A673 (cell line): ENCODE measurements at regions not wholly inside any gene's neighbourhood (a gene's known extent, or its start where the extent isn't known, plus 50 kb on each side); places are given as distances from the start of the nearest gene placed in this dataset.

Experiments
- BruUV-seq: library from RNA; stranded (reverse); fragments of 400-500 nt; replicated peaks from 2 replicates; lab custom pipeline; 2021; lab: Mats Ljungman, UMichigan
- CTCF ChIA-PET: fragments of 300-600 bp; sonication (Branson Sonifier 250); formaldehyde crosslinking; loops from one replicate; lab custom pipeline; 2022; ENCODE audit warnings: antibody characterized with exemption; lab: Charles Lee
- POLR2A ChIA-PET: fragments of 300-600 bp; sonication (Branson Sonifier 250); formaldehyde crosslinking; loops from one replicate; lab custom pipeline; 2022; ENCODE audit warnings: antibody characterized with exemption; ENCODE audit not compliant: low non-redundant PET; lab: Charles Lee
- DNase-seq: peaks from one replicate; pipeline ENCODE4 v3.0.0-alpha.2; 2015; ENCODE audit warnings: low spot score
- H3K27ac ChIP-seq: fragments of 200-600 bp; sonication (generic); 2 replicates; pipeline ENCODE4 v1.5.1; 2016; ENCODE audit warnings: mixed run types, low read depth, mild to moderate bottlenecking, mixed read lengths, antibody characterized with exemption, low read length; ENCODE audit not compliant: poor library complexity, severe bottlenecking
- H3K27me3 ChIP-seq: fragments of 200-600 bp; sonication (generic); replicated peaks from 2 replicates; pipeline ENCODE4 v1.6.1; 2017; ENCODE audit warnings: mixed run types, low read depth, mild to moderate bottlenecking, mixed read lengths, antibody characterized with exemption, low read length; ENCODE audit not compliant: insufficient read depth, poor library complexity
- H3K36me3 ChIP-seq: fragments of 200-600 bp; sonication (generic); 2 replicates; pipeline ENCODE4 v1.6.1; 2016; ENCODE audit warnings: mixed run types, mild to moderate bottlenecking, mixed read lengths, antibody characterized with exemption, low read length; ENCODE audit not compliant: insufficient read depth, poor library complexity, severe bottlenecking
- H3K4me1 ChIP-seq: fragments of 200-600 bp; sonication (generic); 2 replicates; pipeline ENCODE4 v1.6.1; 2017; ENCODE audit warnings: mixed run types, mild to moderate bottlenecking, mixed read lengths, antibody characterized with exemption, low read length; ENCODE audit not compliant: insufficient read depth, poor library complexity, severe bottlenecking
- H3K4me3 ChIP-seq: fragments of 200-600 bp; sonication (generic); 2 replicates; pipeline ENCODE4 v1.5.1; 2016; ENCODE audit warnings: low read depth, mixed run types, mild to moderate bottlenecking, mixed read lengths, low read length; ENCODE audit not compliant: poor library complexity, severe bottlenecking
- H3K9me3 ChIP-seq: fragments of 200-600 bp; sonication (generic); 2 replicates; pipeline ENCODE4 v1.6.1; 2016; ENCODE audit warnings: mixed run types, low read depth, mild to moderate bottlenecking, mixed read lengths, antibody characterized with exemption, low read length; ENCODE audit not compliant: poor library complexity, severe bottlenecking
- CTCF ChIP-seq: fragments of 300-800, 200-600 bp; sonication (generic); conservative IDR thresholded peaks from 2 replicates; pipeline ENCODE4 v1.5.1; 2017; ENCODE audit warnings: low read depth, mild to moderate bottlenecking, antibody characterized with exemption, low read length, moderate library complexity, mixed read lengths
- EZH2 ChIP-seq: fragments of 200-600 bp; sonication (generic); IDR thresholded peaks from 2 replicates; pipeline ENCODE4 v1.6.1; 2017; ENCODE audit warnings: borderline replicate concordance, low read depth, mild to moderate bottlenecking, mixed read lengths, antibody characterized with exemption, low read length; ENCODE audit not compliant: poor library complexity, severe bottlenecking
- intact Hi-C: fragments of 100-400 bp; cut with micrococcal nuclease; formaldehyde crosslinking; loops from one replicate; pipeline ENCODE4 v1.10.0; 2022; ENCODE audit not compliant: unreplicated experiment

DNA sequence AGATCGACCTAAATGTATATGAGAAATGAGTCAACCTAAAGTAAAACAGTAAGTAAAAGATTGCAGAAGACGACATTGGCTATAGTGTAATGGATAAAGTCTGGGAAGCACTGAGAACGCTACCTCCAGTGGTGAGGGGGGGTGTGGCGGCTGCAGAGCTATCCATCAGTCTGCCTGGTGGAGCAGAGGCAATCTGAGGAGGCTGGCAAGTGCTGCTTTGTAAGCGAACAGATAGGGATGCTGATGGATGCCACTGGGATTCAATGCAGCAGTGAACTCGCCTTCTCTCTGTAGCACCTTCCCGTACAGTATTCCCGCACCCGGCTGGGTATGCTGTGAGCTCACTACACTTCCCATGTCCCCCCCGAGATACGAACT is 261.5 kb downstream of the NSG2 start:
- no TSS peak for BruUV-seq
- ChIA-PET POLR2A (no interaction called here), CTCF (no interaction called here)
- H3K27ac ChIP-seq: no peak overlapping the region
- intact Hi-C loops: no loop called here
- no peak overlapping the region for H3K4me3 ChIP-seq
- no peaks in the 10 kb centered on the region for H3K9me3 ChIP-seq
- no peak for DNase-seq
- H3K4me1 ChIP-seq: no peaks in the 10 kb centered on the region
- H3K27me3 ChIP-seq: no peaks in the 10 kb centered on the region
- no peaks in the 10 kb centered on the region for H3K36me3 ChIP-seq
- TF ChIP-seq CTCF: no peak
- no peak for TF ChIP-seq EZH2

DNA sequence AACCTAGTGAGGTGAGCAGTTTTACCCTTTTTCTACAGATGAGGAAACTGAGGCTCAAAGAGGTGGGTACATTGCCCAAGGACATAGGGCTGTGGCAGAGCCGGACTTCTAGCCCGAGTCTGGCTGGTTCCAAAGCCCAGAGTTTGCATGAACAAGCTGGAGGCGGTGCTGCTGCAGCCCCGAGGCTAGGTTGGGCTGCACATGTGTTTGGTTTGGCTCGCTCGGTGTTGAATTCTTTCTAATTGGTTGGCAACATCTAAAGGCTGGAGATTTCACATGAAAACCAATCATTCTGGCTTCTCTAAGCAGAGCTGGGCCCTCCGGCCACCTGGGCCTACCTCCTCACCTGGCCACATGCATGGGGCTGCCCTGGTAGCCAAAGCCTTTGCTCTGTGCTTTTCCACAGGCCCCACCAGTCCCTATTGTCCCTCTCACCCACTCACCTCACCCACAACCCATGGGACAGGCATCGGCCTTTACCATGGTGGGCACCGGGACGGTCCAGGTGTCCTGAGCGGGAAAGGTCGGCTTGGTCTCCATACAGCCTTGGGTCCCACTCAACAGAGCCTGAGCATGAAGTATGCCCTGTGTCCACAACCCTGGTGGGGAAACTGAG is 262.3 kb downstream of the NSG2 start:
- no peaks in the 10 kb centered on the region for H3K9me3 ChIP-seq
- no peak overlapping the region for H3K4me3 ChIP-seq
- TF ChIP-seq EZH2 (no peak), CTCF (no peak)
- H3K36me3 ChIP-seq: no peaks in the 10 kb centered on the region
- H3K4me1 ChIP-seq: no peaks in the 10 kb centered on the region
- ChIA-PET CTCF (no interaction called here), POLR2A (no interaction called here)
- no TSS peak for BruUV-seq
- intact Hi-C loops: no loop called here
- DNase-seq: no peak
- no peaks in the 10 kb centered on the region for H3K27me3 ChIP-seq
- H3K27ac ChIP-seq: no peak overlapping the region

DNA sequence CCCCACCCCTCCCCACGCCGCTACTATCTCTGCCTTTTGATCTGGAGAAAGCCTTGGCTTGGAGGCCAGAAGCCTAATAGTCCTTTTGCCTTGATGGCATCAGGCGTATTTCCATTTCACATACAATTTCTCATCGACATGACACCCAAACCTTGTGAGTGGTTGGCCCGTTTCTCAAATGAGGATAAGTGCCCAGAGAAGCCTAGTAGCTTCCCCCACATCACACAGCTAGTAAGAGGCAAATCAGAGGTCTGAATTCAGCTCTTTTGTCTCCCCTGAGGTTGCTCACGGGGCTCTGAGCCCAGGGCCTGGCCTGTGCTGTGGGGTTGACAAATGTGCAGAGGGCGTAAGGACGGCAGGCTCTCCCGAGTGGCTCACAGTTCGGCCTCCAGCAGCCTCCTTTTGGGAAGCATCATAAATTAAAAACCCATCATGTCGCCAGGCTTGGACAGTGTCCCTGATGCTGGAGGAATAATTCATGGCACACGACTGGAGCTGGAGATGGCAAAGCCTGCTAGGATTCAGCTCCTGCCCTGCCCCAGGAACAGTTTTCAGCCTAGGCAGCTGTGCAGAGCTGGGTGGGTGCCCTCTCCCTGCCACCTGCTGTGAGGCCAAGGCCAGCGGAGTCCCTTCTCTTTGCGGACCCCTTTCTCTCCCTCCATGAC is 263.8 kb downstream of the NSG2 start:
- intact Hi-C loops: no loop called here
- ChIA-PET CTCF (no interaction called here), POLR2A (no interaction called here)
- no peak overlapping the region for H3K27ac ChIP-seq
- BruUV-seq: no TSS peak
- DNase-seq: no peak
- H3K36me3 ChIP-seq: no peaks in the 10 kb centered on the region
- no peak overlapping the region for H3K4me3 ChIP-seq
- H3K4me1 ChIP-seq: no peaks in the 10 kb centered on the region
- TF ChIP-seq CTCF (no peak), EZH2 (no peak)
- no peaks in the 10 kb centered on the region for H3K9me3 ChIP-seq
- no peaks in the 10 kb centered on the region for H3K27me3 ChIP-seq
